Heart left ventricle (tissue), 13 donors: ENCODE measurements at regions not wholly inside any gene's neighbourhood (a gene's known extent, or its start where the extent isn't known, plus 50 kb on each side); places are given as distances from the start of the nearest gene placed in this dataset.

Source experiments
- CTCF ChIP-seq, 12 donors: fragments of 200-600 bp; sonication (generic) in 4 of 12; IDR thresholded peaks; one replicate each; pipeline versions ENCODE4 v1.5.0 to v1.8.0; 2018 to 2022; ENCODE audit warnings: antibody characterized with exemption in 12 of 12, mild to moderate bottlenecking in 5 of 12
- POLR2A ChIP-seq, 2 donors: fragments of 450-650 bp; IDR thresholded peaks; one replicate each; pipeline ENCODE4 v1.6.1; 2017; ENCODE audit warnings: antibody characterized with exemption in 2 of 2, mild to moderate bottlenecking in 2 of 2, moderate library complexity in 2 of 2
- donor health status: ischemic (EF 13 %, LVEDD 7.1; RV severe dilation, severe dysfunction).
- donor health status: DM: no; HTN: yes; CAD: no.
- donor health status: DM: no; HTN: no; CAD: no.
- donor health status: ischemic (EF 25% LVEDD 6.9; RV normal size, moderate dysfunction).
- donor health status: ischemic (EF 25% LVEDD 5.7; RV mildly dilated, moderate dysfunction).
- donor health status: ischemic (EF 35%, LVEDD 5.7; RV mildly dilated, moderate dysfunction).
- donor health status: nonischemic (EF 11% LVEDD 7.7; RV severe dilation, severe dysfunction).
- donor health status: DM: yes; HTN: yes; CAD: no.
- donor health status: PGD.
- donor health status: ischemic (EF 29% LVEDD 5.4; RV normal size, mild dysfunction).
- donor health status: nonischemic (EF 23%, LVEDD 6.1; RV moderate dilation, normal function).

- TF ChIP-seq CTCF (IDR thresholded peaks at IDR 0.05) (no peak), POLR2A (IDR thresholded peaks at IDR 0.05) (no peak)
Observed at GRCh38 chrX:134162032-134162431, 75.0 kb upstream of the CCDC160 start.
